MCF 10A (cell line): ENCODE measurements at regions not wholly inside any gene's neighbourhood (a gene's known extent, or its start where the extent isn't known, plus 50 kb on each side); places are given as distances from the start of the nearest gene placed in this dataset.

Source experiments
- BruUV-seq: library from RNA; stranded (reverse); fragments of 400-500 nt; replicated peaks from 2 replicates; lab custom pipeline; 2021; lab: Mats Ljungman, UMichigan
- CTCF ChIA-PET: fragments of 300-600 bp; sonication (Branson Sonifier 250); formaldehyde crosslinking; extraction: SDS; loops from one replicate; lab custom pipeline; 2021; ENCODE audit warnings: antibody characterized with exemption, inconsistent platforms; lab: Yijun Ruan, JAX
- POLR2A ChIA-PET: fragments of 300-600, 350-650 bp; sonication (Branson Sonifier 250); formaldehyde crosslinking; extraction: SDS; loops from one replicate; lab custom pipeline; 2020; ENCODE audit warnings: antibody characterized with exemption, inconsistent platforms; lab: Yijun Ruan, JAX
- DNase-seq: peaks from one replicate; pipeline ENCODE4 v3.0.0-alpha.2; 2018; ENCODE audit not compliant: unreplicated experiment
- H3K27ac Mint-ChIP-seq: one replicate; pipeline ENCODE4 v1.8.0; 2022; ENCODE audit warnings: mild to moderate bottlenecking, low read depth, mixed read lengths; ENCODE audit not compliant: unreplicated experiment
- H3K27me3 Mint-ChIP-seq: one replicate; pipeline ENCODE4 v1.8.0; 2022; ENCODE audit warnings: mixed read lengths; ENCODE audit not compliant: insufficient read depth, unreplicated experiment
- H3K36me3 Mint-ChIP-seq: one replicate; pipeline ENCODE4 v1.8.0; 2022; ENCODE audit warnings: mild to moderate bottlenecking, moderate library complexity, mixed read lengths; ENCODE audit not compliant: insufficient read depth, unreplicated experiment
- H3K4me1 Mint-ChIP-seq: one replicate; pipeline ENCODE4 v1.8.0; 2022; ENCODE audit warnings: mixed read lengths; ENCODE audit not compliant: insufficient read depth, unreplicated experiment
- H3K4me3 Mint-ChIP-seq: one replicate; pipeline ENCODE4 v1.8.0; 2022; ENCODE audit warnings: mild to moderate bottlenecking, moderate library complexity, mixed read lengths; ENCODE audit not compliant: unreplicated experiment
- H3K9me3 Mint-ChIP-seq: one replicate; pipeline ENCODE4 v1.8.0; 2022; ENCODE audit warnings: mixed read lengths; ENCODE audit not compliant: unreplicated experiment
- CTCF ChIP-seq: fragments of 200-600 bp; IDR thresholded peaks from one replicate; pipeline ENCODE4 v1.8.0; 2022; ENCODE audit warnings: antibody characterized with exemption, mild to moderate bottlenecking; ENCODE audit not compliant: unreplicated experiment
- intact Hi-C: fragments of 100-400 bp; cut with micrococcal nuclease; formaldehyde crosslinking; loops from 2 replicates; pipeline ENCODE4 v1.14.1; 2022

DNA sequence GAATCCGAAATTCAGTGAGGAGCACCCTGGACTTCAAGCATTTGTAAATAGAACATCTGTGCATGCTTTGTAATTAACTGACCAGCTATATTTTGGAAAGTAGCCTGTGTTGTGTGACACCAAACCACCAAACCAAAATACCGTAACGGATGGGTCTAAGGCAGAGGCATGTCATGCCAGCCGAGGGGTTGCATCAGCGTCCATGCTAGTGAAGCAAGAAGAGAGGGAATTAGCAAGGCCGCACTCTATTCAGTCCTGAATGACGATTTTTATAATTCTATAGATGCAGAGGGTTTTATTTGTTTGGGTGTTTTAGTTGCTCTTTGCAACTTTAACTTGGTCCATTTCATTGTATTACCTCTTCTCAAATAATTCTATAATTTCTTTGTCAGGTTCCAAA is 116.8 kb upstream of the SMYD2 start:
- H3K27ac Mint-ChIP-seq = no peak overlapping the region
- no peaks in the 10 kb centered on the region for H3K9me3 Mint-ChIP-seq
- H3K36me3 Mint-ChIP-seq = no peaks in the 10 kb centered on the region
- H3K4me1 Mint-ChIP-seq = no peaks in the 10 kb centered on the region
- TF ChIP-seq CTCF = no peak
- CTCF ChIA-PET = interaction anchor here (0.6 to 0.8 kb wide), 5 partner anchors 36 to 1041 kb away, joined by 3 to 5 read pairs (median 3); no protein-coding TSS in a partner anchor
- POLR2A ChIA-PET = interaction anchor here (0.6 kb wide), 1 partner anchor 170 kb away, joined by 3 read pairs; no protein-coding TSS in a partner anchor
- H3K27me3 Mint-ChIP-seq = peaks cover 100% of the 10 kb centered on the region
- intact Hi-C loops = no loop called here
- DNase-seq = no peak
- no TSS peak for BruUV-seq
- no peak overlapping the region for H3K4me3 Mint-ChIP-seq

DNA sequence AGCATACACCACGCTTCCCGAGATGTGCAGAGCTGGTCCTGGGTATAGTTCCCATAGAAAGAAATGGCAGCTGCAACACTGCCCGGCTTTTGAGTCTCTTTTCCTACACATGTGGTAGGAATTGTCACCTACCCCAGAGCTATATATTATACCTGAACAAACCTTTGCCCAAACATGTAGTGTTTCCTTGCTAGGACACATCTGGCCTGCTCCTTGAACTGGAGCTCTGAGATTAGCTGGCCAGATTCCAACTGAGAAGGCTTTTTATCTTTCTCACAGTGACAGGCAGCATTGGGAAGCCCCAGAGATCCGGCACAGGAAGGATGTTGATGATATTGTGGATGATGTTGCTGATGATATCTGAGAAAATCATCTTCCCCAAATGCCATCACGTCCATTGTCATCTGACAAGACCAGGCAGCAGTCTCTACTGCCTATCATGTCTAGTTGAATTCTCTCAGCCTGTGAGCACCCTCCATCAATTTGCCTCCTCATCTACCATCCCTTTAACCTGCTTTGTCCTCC is 115.0 kb upstream of the SMYD2 start:
- no peaks in the 10 kb centered on the region for H3K9me3 Mint-ChIP-seq
- DNase-seq = no peak
- CTCF ChIA-PET = interaction anchor here (0.6 kb wide), 4 partner anchors 47 to 1219 kb away, joined by 3 read pairs; no protein-coding TSS in a partner anchor
- TF ChIP-seq CTCF = no peak
- H3K4me3 Mint-ChIP-seq = no peak overlapping the region
- no peaks in the 10 kb centered on the region for H3K4me1 Mint-ChIP-seq
- intact Hi-C loops = no loop called here
- H3K36me3 Mint-ChIP-seq = no peaks in the 10 kb centered on the region
- no peak overlapping the region for H3K27ac Mint-ChIP-seq
- H3K27me3 Mint-ChIP-seq = peaks cover 100% of the 10 kb centered on the region
- POLR2A ChIA-PET = no interaction called here
- no TSS peak for BruUV-seq

DNA sequence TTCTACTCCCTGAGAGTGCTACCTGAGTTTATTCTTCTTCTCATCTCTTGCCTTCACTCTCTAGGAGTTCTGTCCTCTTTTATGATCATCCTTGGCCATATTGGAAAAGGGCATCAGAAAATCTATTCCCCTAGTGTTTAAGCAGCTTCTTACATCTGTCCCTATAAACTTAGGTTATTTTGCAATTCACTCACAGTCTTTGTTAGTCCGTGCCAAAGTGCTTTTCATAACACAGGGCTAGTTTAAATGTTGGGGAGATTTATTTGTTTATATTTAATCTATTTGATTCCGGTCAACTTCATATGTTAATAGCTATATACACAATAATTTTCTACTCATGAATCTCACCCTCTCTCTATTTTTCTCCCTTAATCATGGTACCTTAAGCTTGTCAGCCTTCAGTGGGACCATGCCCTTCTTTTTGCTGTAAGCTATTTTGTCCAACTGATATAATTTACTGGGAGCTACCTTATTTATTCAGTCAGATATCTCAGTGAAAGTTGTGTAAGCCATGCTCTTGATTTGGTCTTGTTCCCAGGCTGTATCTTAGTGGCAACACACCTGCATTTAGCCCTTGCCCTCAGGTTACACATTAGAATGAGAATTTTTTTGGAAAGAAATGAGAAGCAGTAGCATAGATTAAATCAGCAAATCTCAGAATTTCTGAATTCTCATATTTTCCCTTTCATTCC is 106.3 kb upstream of the SMYD2 start:
- DNase-seq = no peak
- Mint-ChIP-seq H3K9me3 (no peaks in the 10 kb centered on the region), H3K27me3 (peaks cover 88% of the 10 kb centered on the region), H3K4me3 (no peak overlapping the region), H3K27ac (no peak overlapping the region), H3K36me3 (no peaks in the 10 kb centered on the region), H3K4me1 (no peaks in the 10 kb centered on the region)
- BruUV-seq = no TSS peak
- ChIA-PET CTCF (interaction anchor here (0.6 to 1.0 kb wide), 5 partner anchors 18 to 1066 kb away, joined by 3 to 5 read pairs (median 3); no protein-coding TSS in a partner anchor), POLR2A (interaction anchor here (0.6 kb wide), 1 partner anchor 774 kb away, joined by 4 read pairs; no protein-coding TSS in a partner anchor)
- intact Hi-C loops = no loop called here
- no peak for TF ChIP-seq CTCF

- Mint-ChIP-seq H3K9me3 (peaks cover 7% of the 10 kb centered on the region), H3K4me3 (no peak overlapping the region), H3K27ac (no peak overlapping the region), H3K36me3 (no peaks in the 10 kb centered on the region), H3K4me1 (no peaks in the 10 kb centered on the region), H3K27me3 (peaks cover 100% of the 10 kb centered on the region)
- POLR2A ChIA-PET = interaction anchor here (1.1 kb wide), 1 partner anchor 16 kb away, joined by 3 read pairs; no protein-coding TSS in a partner anchor
- no TSS peak for BruUV-seq
- DNase-seq = no peak
- intact Hi-C loops = no loop called here
- CTCF ChIA-PET = interaction anchor here (0.6 to 2.1 kb wide), 7 partner anchors 11 to 141 kb away, joined by 3 to 5 read pairs (median 3); no protein-coding TSS in a partner anchor
- TF ChIP-seq CTCF = no peak
Observed at GRCh38 chr1:214178102-214178501, 102.9 kb upstream of the SMYD2 start.
